SK-N-SH treated with all-trans-retinoic acid at 6 μM for 48 hours (cell line): ENCODE measurements at regions not wholly inside any gene's neighbourhood (a gene's known extent, or its start where the extent isn't known, plus 50 kb on each side); places are given as distances from the start of the nearest gene placed in this dataset.

Experiments used
- ATAC-seq: fragments of 200-7000 bp; cut with Tn5 transposase; 3 replicates; pipeline ENCODE4 v1.9.1; 2020; ENCODE audit warnings: mild to moderate bottlenecking, moderate library complexity
- ARNTL ChIP-seq: fragments of 450-650 bp; formaldehyde crosslinking; IDR thresholded peaks from 2 replicates; pipeline ENCODE4 v1.5.0; 2020; ENCODE audit warnings: low read depth, mild to moderate bottlenecking, moderate library complexity, borderline replicate concordance
- BACH2 ChIP-seq: fragments of 250-450 bp; sonication (Bioruptor Pico); IDR thresholded peaks from 2 replicates; pipeline ENCODE4 v1.9.0; 2021; ENCODE audit warnings: mild to moderate bottlenecking, borderline replicate concordance
- CREB5 ChIP-seq: fragments of 250-450 bp; sonication (Bioruptor Pico); IDR thresholded peaks from 2 replicates; pipeline ENCODE4 v1.5.1; 2020; ENCODE audit warnings: low read depth, mild to moderate bottlenecking, moderate library complexity
- CSRNP3 ChIP-seq: fragments of 250-450 bp; sonication (Bioruptor Pico); IDR thresholded peaks from 2 replicates; pipeline ENCODE4 v1.5.1; 2021; ENCODE audit warnings: mild to moderate bottlenecking, moderate library complexity
- ESRRG ChIP-seq: fragments of 250-450 bp; sonication (Bioruptor Pico); IDR thresholded peaks from 2 replicates; pipeline ENCODE4 v1.6.1; 2021; ENCODE audit warnings: mild to moderate bottlenecking
- GLIS3 ChIP-seq: fragments of 250-450 bp; sonication (Bioruptor Pico); IDR thresholded peaks from 2 replicates; pipeline ENCODE4 v1.5.0; 2020; ENCODE audit warnings: mild to moderate bottlenecking, moderate library complexity
- ISL1 ChIP-seq: fragments of 250-450 bp; sonication (Bioruptor Pico); IDR thresholded peaks from 2 replicates; pipeline ENCODE4 v2.1.2; 2022; ENCODE audit warnings: mild to moderate bottlenecking, moderate library complexity
- OSR1 ChIP-seq: fragments of 250-450 bp; sonication (Bioruptor Pico); IDR thresholded peaks from 2 replicates; pipeline ENCODE4 v1.8.0; 2022; ENCODE audit warnings: moderate library complexity, mild to moderate bottlenecking, inconsistent platforms
- PATZ1 ChIP-seq: fragments of 250-450 bp; sonication (Bioruptor Pico); IDR thresholded peaks from 2 replicates; pipeline ENCODE4 v1.8.0; 2020; ENCODE audit warnings: mild to moderate bottlenecking, moderate library complexity, borderline replicate concordance
- POU6F1 ChIP-seq: fragments of 250-450 bp; sonication (Bioruptor Pico); IDR thresholded peaks from 2 replicates; pipeline ENCODE4 v1.8.0; 2021; ENCODE audit warnings: low read depth, mild to moderate bottlenecking, moderate library complexity, borderline replicate concordance
- RARB ChIP-seq: fragments of 250-450 bp; sonication (Bioruptor Pico); IDR thresholded peaks from 2 replicates; pipeline ENCODE4 v1.8.0; 2021; ENCODE audit warnings: mild to moderate bottlenecking, moderate library complexity
- TOX ChIP-seq: fragments of 250-450 bp; sonication (Bioruptor Pico); IDR thresholded peaks from 2 replicates; pipeline ENCODE4 v1.8.0; 2021; ENCODE audit warnings: mild to moderate bottlenecking, moderate library complexity, borderline replicate concordance
- TSHZ2 ChIP-seq: fragments of 250-450 bp; sonication (Bioruptor Pico); IDR thresholded peaks from 2 replicates; pipeline ENCODE4 v1.5.0; 2020; ENCODE audit warnings: mild to moderate bottlenecking, moderate library complexity
- ZC3H10 ChIP-seq: fragments of 250-450 bp; sonication (Bioruptor Pico); IDR thresholded peaks from 2 replicates; pipeline ENCODE4 v1.5.1; 2021; ENCODE audit warnings: mild to moderate bottlenecking, moderate library complexity
- ZFP30 ChIP-seq: fragments of 450-650 bp; formaldehyde crosslinking; IDR thresholded peaks from 2 replicates; pipeline ENCODE4 v1.5.0; 2022; ENCODE audit warnings: mild to moderate bottlenecking, moderate library complexity
- ZNF565 ChIP-seq: fragments of 450-650 bp; formaldehyde crosslinking; conservative IDR thresholded peaks from 2 replicates; pipeline ENCODE4 v1.5.0; 2020; ENCODE audit warnings: low read depth, mild to moderate bottlenecking, moderate library complexity
- ZNF70 ChIP-seq: fragments of 450-650 bp; formaldehyde crosslinking; IDR thresholded peaks from 2 replicates; pipeline ENCODE4 v1.5.0; 2020; ENCODE audit warnings: mild to moderate bottlenecking, moderate library complexity
- ZNF8 ChIP-seq: fragments of 450-650 bp; formaldehyde crosslinking; IDR thresholded peaks from 2 replicates; pipeline ENCODE4 v1.5.0; 2020; ENCODE audit warnings: mild to moderate bottlenecking, moderate library complexity

GRCh38 chr22:22086501-22087158 lies 104.0 kb upstream of the TOP3B start:
- no peak; the same call in 2 of the 3 replicates for ATAC-seq
- no peak for TF ChIP-seq ISL1 (CRISPR knock-in tag)
- TF ChIP-seq CREB5 = no peak
- TF ChIP-seq GLIS3 = no peak
- no peak for TF ChIP-seq ZNF70
- no peak for TF ChIP-seq PATZ1 (CRISPR knock-in tag)
- no peak for TF ChIP-seq TOX (CRISPR knock-in tag)
- no peak for TF ChIP-seq BACH2 (CRISPR knock-in tag)

GRCh38 chr22:22085702-22086500 lies 103.3 kb upstream of the TOP3B start:
- no peak for ATAC-seq
- no peak for TF ChIP-seq ZNF70
- no peak for TF ChIP-seq OSR1 (CRISPR knock-in tag)
- no peak for TF ChIP-seq POU6F1 (CRISPR knock-in tag)
- TF ChIP-seq ZNF8 = no peak

GRCh38 chr22:22084089-22084711 lies 101.6 kb upstream of the TOP3B start:
- no peak for ATAC-seq

GRCh38 chr22:22082960-22083359 lies 100.4 kb upstream of the TOP3B start:
- TF ChIP-seq TSHZ2 (CRISPR knock-in tag) = no peak
- TF ChIP-seq PATZ1 (CRISPR knock-in tag) = no peak
- no peak for TF ChIP-seq POU6F1 (CRISPR knock-in tag)
- TF ChIP-seq ZNF565 (CRISPR knock-in tag) = no peak
- no peak for TF ChIP-seq ESRRG (CRISPR knock-in tag)
- TF ChIP-seq ARNTL (CRISPR knock-in tag) = no peak
- no peak for TF ChIP-seq RARB
- no peak for TF ChIP-seq BACH2 (CRISPR knock-in tag)
- ATAC-seq = no peak

More at GRCh38 chr22:22084089-22084711, 101.6 kb upstream of the TOP3B start:
- TF ChIP-seq CSRNP3 (CRISPR knock-in tag) (no peak), ESRRG (CRISPR knock-in tag) (no peak), ARNTL (CRISPR knock-in tag) (no peak), ZC3H10 (no peak), ZNF8 (no peak), ISL1 (CRISPR knock-in tag) (no peak), ZNF70 (no peak), RARB (no peak), ZFP30 (CRISPR knock-in tag) (no peak), TOX (CRISPR knock-in tag) (no peak), OSR1 (CRISPR knock-in tag) (no peak)
